ENCODE measurements at regions not wholly inside any gene's neighbourhood (a gene's known extent, or its start where the extent isn't known, plus 50 kb on each side); places are given as distances from the start of the nearest gene placed in this dataset.

DNA sequence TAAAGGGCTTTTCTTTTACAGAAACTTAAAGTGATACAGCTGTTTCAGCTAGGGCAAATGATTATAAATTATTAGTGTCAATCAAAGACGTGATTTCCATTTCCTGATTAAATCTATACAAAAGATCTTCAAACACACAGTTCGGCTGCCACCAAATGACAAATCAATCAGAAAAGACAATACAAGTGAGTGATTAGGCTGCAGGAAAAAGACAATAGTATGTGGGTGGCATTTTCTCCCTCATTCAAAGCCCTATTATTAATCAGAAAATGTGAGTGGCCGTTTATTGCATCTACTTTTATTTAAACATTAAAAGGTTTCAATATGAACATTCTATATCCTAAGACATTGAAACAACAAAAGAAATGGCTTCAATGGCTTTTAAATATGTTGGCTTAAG is 895.6 kb upstream of the ROBO1 start:
- TF ChIP-seq, protein P1, sequence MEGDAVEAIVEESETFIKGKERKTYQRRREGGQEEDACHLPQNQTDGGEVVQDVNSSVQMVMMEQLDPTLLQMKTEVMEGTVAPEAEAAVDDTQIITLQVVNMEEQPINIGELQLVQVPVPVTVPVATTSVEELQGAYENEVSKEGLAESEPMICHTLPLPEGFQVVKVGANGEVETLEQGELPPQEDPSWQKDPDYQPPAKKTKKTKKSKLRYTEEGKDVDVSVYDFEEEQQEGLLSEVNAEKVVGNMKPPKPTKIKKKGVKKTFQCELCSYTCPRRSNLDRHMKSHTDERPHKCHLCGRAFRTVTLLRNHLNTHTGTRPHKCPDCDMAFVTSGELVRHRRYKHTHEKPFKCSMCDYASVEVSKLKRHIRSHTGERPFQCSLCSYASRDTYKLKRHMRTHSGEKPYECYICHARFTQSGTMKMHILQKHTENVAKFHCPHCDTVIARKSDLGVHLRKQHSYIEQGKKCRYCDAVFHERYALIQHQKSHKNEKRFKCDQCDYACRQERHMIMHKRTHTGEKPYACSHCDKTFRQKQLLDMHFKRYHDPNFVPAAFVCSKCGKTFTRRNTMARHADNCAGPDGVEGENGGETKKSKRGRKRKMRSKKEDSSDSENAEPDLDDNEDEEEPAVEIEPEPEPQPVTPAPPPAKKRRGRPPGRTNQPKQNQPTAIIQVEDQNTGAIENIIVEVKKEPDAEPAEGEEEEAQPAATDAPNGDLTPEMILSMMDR (conservative IDR thresholded peaks at IDR 0.05; ENCODE audit: low read length), result no peak
- no peak for TF ChIP-seq EZH2phosphoT487 (IDR thresholded peaks at IDR 0.05; ENCODE audit: borderline replicate concordance, low read depth, low read length)
